ENCODE measurements at regions not wholly inside any gene's neighbourhood (a gene's known extent, or its start where the extent isn't known, plus 50 kb on each side); places are given as distances from the start of the nearest gene placed in this dataset.

GRCh38 chr3:36302158-36302509 lies 78.2 kb upstream of the STAC start:
- Histone ChIP-seq H3K36me3 (ENCODE audit: insufficient read depth, low read length) (no peaks in the 10 kb centered on the region), H3K4me2 (ENCODE audit: low read length) (no peak overlapping the region), H3K9ac (ENCODE audit: low read depth, low read length) (no peak overlapping the region), H3K4me3 (ENCODE audit: low read length) (no peak overlapping the region), H3K4me1 (ENCODE audit: control insufficient read depth, insufficient read depth, low read length) (no peaks in the 10 kb centered on the region), H3K27me3 (ENCODE audit: control insufficient read depth, insufficient read depth, low read length) (no peaks in the 10 kb centered on the region), H3K9me3 (replicated peaks; ENCODE audit: low read length) (peaks cover 4% of the 10 kb centered on the region)

DNA sequence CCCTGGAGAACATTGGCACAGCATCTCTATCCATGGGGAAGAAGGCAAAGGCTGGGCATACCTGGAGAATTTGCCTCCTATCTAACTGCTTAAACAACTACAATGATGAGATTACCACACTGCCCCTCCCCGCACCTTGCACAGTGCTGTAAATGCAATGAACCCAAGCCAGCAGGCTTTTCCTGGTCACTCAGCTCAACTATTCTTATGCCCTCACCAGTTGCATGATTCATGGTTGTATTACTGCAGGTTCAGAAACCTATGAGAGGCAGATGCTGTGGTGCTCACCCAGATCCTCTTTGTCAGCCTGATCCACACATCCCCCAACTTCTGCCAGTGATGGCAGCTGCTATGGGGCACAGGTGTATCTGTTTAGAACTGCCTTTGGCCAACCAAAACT lies 77.7 kb upstream of the STAC start:
- Histone ChIP-seq H3K4me1 (ENCODE audit: control insufficient read depth, insufficient read depth, low read length) (no peaks in the 10 kb centered on the region), H3K27me3 (ENCODE audit: control insufficient read depth, insufficient read depth, low read length) (no peaks in the 10 kb centered on the region), H3K4me2 (ENCODE audit: low read length) (no peak overlapping the region), H3K4me3 (ENCODE audit: low read length) (no peak overlapping the region), H3K9ac (ENCODE audit: low read depth, low read length) (no peak overlapping the region), H3K9me3 (replicated peaks; ENCODE audit: low read length) (peaks cover 3% of the 10 kb centered on the region), H3K36me3 (ENCODE audit: insufficient read depth, low read length) (no peaks in the 10 kb centered on the region)

GRCh38 chr3:36303286-36303685 lies 77.0 kb upstream of the STAC start:
- H3K4me2 ChIP-seq (ENCODE audit: low read length): no peak overlapping the region
- no peak overlapping the region for H3K4me3 ChIP-seq (ENCODE audit: low read length)
- no peaks in the 10 kb centered on the region for H3K36me3 ChIP-seq (ENCODE audit: insufficient read depth, low read length)
- H3K9ac ChIP-seq (ENCODE audit: low read depth, low read length): no peak overlapping the region
- H3K27me3 ChIP-seq (ENCODE audit: control insufficient read depth, insufficient read depth, low read length): no peaks in the 10 kb centered on the region
- no peaks in the 10 kb centered on the region for H3K9me3 ChIP-seq (replicated peaks; ENCODE audit: low read length)
- no peaks in the 10 kb centered on the region for H3K4me1 ChIP-seq (ENCODE audit: control insufficient read depth, insufficient read depth, low read length)

DNA sequence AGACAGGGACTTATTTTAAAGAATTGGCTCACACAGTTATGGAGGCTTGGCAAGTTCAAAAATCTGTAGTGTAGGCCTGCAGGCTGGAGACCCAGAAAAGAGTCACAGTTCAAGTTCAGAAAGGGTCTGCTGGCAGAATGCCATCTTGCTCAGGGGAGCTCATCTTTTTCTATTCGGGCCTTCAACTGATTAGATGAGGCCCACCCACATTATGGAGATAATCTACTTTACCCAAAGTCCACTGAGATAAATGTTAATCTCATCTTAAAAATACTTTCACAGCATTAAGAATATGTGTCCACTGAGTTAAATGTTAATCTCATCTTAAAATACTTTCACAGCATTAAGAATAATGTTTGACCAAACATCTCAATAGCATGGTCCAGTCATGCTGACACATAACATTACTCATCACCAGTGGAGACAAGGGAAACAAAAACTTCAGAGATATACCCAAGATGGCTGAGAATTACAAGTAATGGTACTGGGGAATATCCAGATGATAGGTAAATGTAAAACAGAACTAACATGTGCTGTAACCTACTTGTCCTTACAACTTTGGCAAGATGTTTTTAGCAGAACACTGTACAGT lies 74.3 kb upstream of the STAC start:
- H3K27me3 ChIP-seq (ENCODE audit: control insufficient read depth, insufficient read depth, low read length): no peaks in the 10 kb centered on the region
- H3K4me2 ChIP-seq (ENCODE audit: low read length): no peak overlapping the region
- no peak overlapping the region for H3K9ac ChIP-seq (ENCODE audit: low read depth, low read length)
- H3K4me3 ChIP-seq (ENCODE audit: low read length): no peak overlapping the region
- H3K36me3 ChIP-seq (ENCODE audit: insufficient read depth, low read length): no peaks in the 10 kb centered on the region
- no peaks in the 10 kb centered on the region for H3K9me3 ChIP-seq (replicated peaks; ENCODE audit: low read length)
- H3K4me1 ChIP-seq (ENCODE audit: control insufficient read depth, insufficient read depth, low read length): no peaks in the 10 kb centered on the region

GRCh38 chr3:36309092-36309491 lies 71.2 kb upstream of the STAC start:
- H3K4me1 ChIP-seq (ENCODE audit: control insufficient read depth, insufficient read depth, low read length): no peaks in the 10 kb centered on the region
- H3K27me3 ChIP-seq (ENCODE audit: control insufficient read depth, insufficient read depth, low read length): no peaks in the 10 kb centered on the region
- H3K9me3 ChIP-seq (replicated peaks; ENCODE audit: low read length): no peaks in the 10 kb centered on the region
- no peaks in the 10 kb centered on the region for H3K36me3 ChIP-seq (ENCODE audit: insufficient read depth, low read length)
- H3K4me3 ChIP-seq (ENCODE audit: low read length): no peak overlapping the region
- no peak overlapping the region for H3K9ac ChIP-seq (ENCODE audit: low read depth, low read length)
- no peak overlapping the region for H3K4me2 ChIP-seq (ENCODE audit: low read length)

DNA sequence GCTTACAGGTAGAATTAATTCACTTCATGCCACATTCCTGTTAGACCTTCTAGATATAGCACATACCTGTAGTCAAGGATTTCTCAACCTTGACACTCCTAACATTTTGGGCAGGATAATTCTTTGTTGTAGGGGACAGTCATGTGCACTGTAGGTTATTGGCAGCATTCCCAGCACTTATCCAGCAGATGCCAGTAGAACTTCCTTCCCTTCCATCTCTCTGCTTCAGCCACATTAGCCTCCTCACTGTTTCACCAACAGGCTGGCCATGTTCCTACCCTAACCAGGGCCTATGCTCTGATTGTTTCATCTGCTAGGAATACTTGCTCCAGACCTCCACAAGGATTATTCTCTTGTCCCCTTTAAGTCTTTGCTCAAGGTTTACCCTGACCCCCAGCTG lies 68.0 kb upstream of the STAC start:
- H3K9me3 ChIP-seq (replicated peaks; ENCODE audit: low read length): no peaks in the 10 kb centered on the region
- no peak overlapping the region for H3K4me3 ChIP-seq (ENCODE audit: low read length)
- no peaks in the 10 kb centered on the region for H3K27me3 ChIP-seq (ENCODE audit: control insufficient read depth, insufficient read depth, low read length)
- no peaks in the 10 kb centered on the region for H3K4me1 ChIP-seq (ENCODE audit: control insufficient read depth, insufficient read depth, low read length)
- H3K36me3 ChIP-seq (ENCODE audit: insufficient read depth, low read length): no peaks in the 10 kb centered on the region
- no peak overlapping the region for H3K4me2 ChIP-seq (ENCODE audit: low read length)
- H3K9ac ChIP-seq (ENCODE audit: low read depth, low read length): no peak overlapping the region

DNA sequence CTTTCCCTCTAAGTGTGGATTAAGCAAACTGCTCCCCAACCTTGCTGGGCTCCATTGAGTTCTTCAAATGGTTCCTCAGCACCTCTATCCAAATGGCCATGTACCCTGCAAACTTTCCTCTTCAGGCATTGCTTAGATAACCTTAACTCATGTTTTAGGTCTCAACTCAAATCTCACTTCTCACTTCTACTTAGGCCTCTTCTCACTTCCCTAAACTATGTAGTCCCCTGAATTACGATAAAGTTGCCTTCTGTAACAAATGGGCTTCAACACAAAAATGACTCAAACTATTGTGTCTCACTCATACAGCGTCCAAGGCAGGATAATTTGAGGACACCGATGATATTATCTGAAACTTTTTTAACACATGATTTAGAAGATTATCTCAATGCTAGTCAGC lies 62.4 kb upstream of the STAC start:
- no peaks in the 10 kb centered on the region for H3K27me3 ChIP-seq (ENCODE audit: control insufficient read depth, insufficient read depth, low read length)
- H3K9ac ChIP-seq (ENCODE audit: low read depth, low read length): no peak overlapping the region
- no peaks in the 10 kb centered on the region for H3K36me3 ChIP-seq (ENCODE audit: insufficient read depth, low read length)
- no peaks in the 10 kb centered on the region for H3K4me1 ChIP-seq (ENCODE audit: control insufficient read depth, insufficient read depth, low read length)
- H3K4me3 ChIP-seq (ENCODE audit: low read length): no peak overlapping the region
- H3K4me2 ChIP-seq (ENCODE audit: low read length): no peak overlapping the region
- no peaks in the 10 kb centered on the region for H3K9me3 ChIP-seq (replicated peaks; ENCODE audit: low read length)

DNA sequence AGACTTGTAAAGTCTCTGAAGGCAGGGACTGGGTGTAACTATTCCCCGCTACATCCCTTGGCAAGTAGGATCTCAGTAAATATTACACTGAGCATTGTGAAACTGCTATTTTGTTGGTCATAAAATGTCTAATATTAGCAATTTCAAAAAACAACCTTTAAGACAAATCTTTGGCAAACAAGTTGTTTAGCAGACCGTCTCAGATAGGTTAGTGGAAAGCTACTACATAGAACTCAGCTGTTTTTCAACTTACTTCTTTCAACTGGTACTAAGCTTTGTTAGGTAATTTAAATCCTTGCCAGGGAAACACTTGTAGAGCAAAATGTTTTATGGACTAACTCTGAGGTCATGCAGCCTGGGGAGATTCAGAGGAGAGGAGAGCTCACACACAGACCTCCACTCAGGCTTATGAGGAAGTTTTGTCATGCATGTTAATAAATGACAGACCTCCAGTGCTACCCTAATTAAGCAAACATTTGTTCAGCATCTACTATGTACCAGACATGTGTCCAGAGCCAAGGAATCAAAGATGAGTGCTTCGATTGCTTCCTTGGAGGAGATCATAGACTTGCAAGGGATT lies 61.6 kb upstream of the STAC start:
- Histone ChIP-seq H3K9me3 (replicated peaks; ENCODE audit: low read length) (no peaks in the 10 kb centered on the region), H3K4me3 (ENCODE audit: low read length) (no peak overlapping the region), H3K36me3 (ENCODE audit: insufficient read depth, low read length) (no peaks in the 10 kb centered on the region), H3K9ac (ENCODE audit: low read depth, low read length) (no peak overlapping the region), H3K4me2 (ENCODE audit: low read length) (no peak overlapping the region), H3K27me3 (ENCODE audit: control insufficient read depth, insufficient read depth, low read length) (no peaks in the 10 kb centered on the region), H3K4me1 (ENCODE audit: control insufficient read depth, insufficient read depth, low read length) (no peaks in the 10 kb centered on the region)

- Histone ChIP-seq H3K9ac (ENCODE audit: low read depth, low read length) (no peak overlapping the region), H3K36me3 (ENCODE audit: insufficient read depth, low read length) (no peaks in the 10 kb centered on the region), H3K9me3 (replicated peaks; ENCODE audit: low read length) (no peaks in the 10 kb centered on the region), H3K4me3 (ENCODE audit: low read length) (no peak overlapping the region), H3K4me2 (ENCODE audit: low read length) (no peak overlapping the region), H3K27me3 (ENCODE audit: control insufficient read depth, insufficient read depth, low read length) (no peaks in the 10 kb centered on the region), H3K4me1 (ENCODE audit: control insufficient read depth, insufficient read depth, low read length) (no peaks in the 10 kb centered on the region)
These were observed 60.6 kb upstream of the STAC start for GRCh38 chr3:36319680-36320079.

Measured in skeletal muscle satellite cell (primary cell).